DMS153 treated with DMSO at 0.1 percent for 48 hours (cell line): ENCODE measurements at regions not wholly inside any gene's neighbourhood (a gene's known extent, or its start where the extent isn't known, plus 50 kb on each side); places are given as distances from the start of the nearest gene placed in this dataset.
"Not testable (repeated sequence)": the region's sequence is repeated elsewhere in the genome, so short reads cannot be mapped to it uniquely, and the experiment has no call there.

Experiments
- DNase-seq: peaks from one replicate; lab custom pipeline; 2025; ENCODE audit not compliant: unreplicated experiment; lab: John Stamatoyannopoulos, UW

DNA sequence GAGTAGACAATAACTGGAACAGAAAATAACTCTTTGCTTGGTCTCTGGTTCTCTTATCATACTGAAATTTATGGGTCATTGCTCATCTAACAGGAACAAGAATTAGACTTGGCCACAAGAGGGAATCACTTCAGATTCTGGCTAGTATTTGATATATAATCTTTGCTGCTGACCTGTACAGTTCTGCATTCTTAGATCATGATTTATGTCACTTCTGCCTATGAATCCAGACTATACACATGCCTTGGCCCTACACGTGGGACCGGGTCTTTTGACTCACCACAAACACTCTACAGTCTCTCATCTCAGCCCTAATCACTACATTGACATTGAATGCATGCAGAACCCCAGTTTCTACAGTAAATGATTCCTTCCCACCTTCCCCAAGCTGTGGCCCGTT, 162.5 kb upstream of the SOX2 start:
- no peak for DNase-seq

DNA sequence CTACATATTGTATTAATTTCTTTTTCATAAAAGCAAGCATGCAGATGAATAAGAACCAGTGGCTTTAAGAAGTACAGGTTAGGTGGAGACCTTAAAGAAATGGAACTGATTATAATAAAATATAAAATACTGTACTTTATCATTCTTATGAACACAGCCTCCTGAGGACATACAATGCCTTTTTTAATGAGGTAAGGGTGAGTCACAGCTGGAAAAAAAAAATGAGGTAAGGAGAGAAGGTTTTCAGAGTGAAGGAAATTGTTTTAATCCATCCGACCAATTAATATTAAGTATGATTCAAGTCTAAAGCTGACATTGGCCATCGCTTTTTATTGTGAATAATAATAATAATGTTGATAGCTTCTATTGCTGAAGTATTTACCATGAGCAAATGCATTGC, 170.3 kb upstream of the SOX2 start:
- no peak for DNase-seq

GRCh38 chr3:181534781-181535221, 176.9 kb upstream of the SOX2 start:
- no peak for DNase-seq

DNA sequence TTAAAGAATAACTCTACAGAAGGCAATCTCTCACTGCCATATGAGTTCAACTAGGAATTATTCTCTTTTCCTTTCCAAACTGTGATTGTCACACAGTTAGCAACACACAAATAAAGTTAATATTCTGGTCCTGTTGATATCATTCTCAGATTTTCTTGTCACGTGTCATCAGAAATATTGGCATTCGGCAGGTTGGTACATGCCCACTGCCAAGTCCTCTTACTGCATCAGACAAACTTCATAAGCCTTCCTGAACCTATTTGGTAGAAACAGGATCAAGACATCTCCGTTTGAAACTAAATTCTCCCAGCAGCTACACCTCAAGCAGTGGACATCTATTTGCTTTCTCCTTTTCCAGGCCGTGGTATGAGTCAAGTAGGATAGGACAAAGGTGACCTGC, 177.9 kb upstream of the SOX2 start:
- no peak for DNase-seq

DNA sequence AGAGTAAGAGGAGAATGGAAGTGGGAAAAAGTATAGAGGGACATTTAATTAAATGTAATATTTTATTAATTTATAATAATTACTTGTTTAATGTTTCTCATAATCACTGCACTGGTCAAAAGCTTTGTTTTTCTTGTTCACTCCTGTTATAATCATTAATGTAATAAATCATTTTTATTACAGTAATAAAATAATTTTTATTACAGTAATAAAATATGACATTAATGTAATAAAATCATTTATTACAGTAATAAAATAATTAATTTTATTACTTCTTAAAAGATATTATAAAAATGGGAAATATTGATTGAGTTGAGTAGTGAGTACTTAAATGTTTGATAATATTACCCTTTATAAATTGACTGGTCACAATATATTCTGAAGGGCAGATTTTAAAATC, 181.1 kb upstream of the SOX2 start:
- DNase-seq: no peak

DNA sequence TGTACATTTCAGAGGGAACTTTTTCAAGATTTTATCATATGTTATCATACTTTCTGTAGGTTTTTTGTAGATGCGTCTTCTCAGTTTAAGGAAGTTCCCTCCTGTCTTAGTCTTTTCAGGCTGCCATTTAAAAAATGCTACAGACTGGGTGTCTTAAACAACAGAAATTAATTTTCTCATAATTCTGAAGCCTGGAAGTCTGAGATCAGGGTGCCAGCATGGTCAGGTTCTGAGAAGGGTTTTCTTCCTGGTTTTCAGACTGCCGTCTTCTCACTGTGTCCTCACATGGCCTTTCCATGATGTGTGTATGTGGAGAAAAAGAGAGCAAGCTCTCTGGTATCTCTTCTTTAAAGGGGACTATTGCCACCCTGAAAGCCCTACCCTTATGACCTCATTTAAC, 189.9 kb upstream of the SOX2 start:
- DNase-seq: no peak

DNA sequence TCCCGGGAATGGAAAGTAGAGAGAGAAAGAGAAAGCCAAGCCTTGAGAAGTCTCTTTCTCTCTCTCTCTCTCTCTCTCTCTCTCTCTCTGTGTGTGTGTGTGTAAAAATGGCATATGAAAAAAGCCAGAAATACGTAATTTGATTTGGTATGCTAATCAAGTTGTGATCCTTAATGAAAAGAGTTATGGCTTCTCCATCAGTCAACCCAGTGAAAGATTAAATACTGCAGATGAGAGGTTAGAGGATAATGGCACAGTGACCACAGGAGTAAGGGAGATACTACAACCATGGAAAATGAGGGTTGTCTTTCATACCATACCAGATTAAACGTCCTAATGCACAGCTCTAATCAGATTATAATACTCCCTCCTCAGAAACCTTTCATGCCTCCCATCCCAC, 193.5 kb upstream of the SOX2 start:
- no peak for DNase-seq

GRCh38 chr3:181512787-181513186, 198.9 kb upstream of the SOX2 start:
- DNase-seq: no peak

- no peak for DNase-seq
These were observed 201.2 kb upstream of the SOX2 start for GRCh38 chr3:181510500-181510899.

DNA sequence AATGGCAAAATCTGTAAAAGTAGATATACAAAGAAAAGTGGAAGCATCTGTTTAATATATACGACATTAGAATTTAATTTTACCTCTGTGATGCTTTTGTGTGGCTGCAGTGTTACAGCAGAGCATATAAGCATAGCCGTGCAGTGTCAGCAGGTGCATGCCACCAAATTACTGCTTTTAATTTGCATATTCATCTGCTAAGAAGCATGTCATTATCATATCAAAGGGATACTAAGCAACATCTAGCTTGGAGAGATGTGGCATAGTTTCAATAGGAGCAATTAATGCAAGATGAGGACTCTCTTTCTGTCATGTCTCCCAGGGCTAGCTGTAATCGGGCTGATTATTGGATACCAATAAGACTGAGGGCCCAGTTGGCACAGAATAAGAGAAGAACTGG, 214.4 kb upstream of the SOX2 start:
- no peak for DNase-seq

GRCh38 chr3:181493423-181493822, 218.3 kb upstream of the SOX2 start:
- no peak for DNase-seq

- DNase-seq: no peak
These were observed 223.2 kb upstream of the SOX2 start for GRCh38 chr3:181488536-181488935.

DNA sequence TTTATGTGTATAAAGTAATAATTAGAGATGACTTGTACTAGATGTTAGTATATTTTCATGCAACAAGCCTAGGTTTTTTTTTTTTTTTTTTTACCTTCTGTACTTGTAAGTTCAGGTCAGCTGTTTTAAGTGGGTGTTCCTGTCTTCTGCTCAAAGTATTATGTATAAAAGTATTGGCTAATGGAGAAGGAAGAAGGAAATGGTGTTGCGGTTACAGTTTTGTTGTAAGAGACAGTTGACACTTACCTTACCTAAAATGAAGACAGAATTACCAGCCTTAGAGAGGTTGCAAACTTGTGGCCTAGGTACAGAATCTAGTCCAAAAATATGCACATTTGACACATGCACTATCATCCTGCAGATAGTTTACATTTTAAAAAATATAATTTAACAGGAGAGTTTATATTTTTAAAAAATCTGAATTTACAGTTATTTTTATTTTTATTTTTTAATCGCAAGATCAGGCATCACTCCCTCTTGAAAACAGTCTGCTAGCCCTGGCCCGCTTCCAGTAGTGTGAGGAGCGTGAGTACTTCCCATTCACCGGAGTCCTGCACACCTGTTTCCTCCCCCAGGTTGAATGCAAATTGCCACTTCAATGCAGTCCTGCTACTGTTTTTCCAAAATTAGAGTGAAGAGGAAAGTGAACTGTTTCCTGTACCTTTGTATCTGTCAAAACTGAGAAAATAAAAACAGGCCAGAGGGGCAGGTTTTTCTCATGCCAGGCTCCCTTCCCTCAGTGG, 224.3 kb upstream of the SOX2 start:
- peak; percentile 87 for DNase-seq

DNA sequence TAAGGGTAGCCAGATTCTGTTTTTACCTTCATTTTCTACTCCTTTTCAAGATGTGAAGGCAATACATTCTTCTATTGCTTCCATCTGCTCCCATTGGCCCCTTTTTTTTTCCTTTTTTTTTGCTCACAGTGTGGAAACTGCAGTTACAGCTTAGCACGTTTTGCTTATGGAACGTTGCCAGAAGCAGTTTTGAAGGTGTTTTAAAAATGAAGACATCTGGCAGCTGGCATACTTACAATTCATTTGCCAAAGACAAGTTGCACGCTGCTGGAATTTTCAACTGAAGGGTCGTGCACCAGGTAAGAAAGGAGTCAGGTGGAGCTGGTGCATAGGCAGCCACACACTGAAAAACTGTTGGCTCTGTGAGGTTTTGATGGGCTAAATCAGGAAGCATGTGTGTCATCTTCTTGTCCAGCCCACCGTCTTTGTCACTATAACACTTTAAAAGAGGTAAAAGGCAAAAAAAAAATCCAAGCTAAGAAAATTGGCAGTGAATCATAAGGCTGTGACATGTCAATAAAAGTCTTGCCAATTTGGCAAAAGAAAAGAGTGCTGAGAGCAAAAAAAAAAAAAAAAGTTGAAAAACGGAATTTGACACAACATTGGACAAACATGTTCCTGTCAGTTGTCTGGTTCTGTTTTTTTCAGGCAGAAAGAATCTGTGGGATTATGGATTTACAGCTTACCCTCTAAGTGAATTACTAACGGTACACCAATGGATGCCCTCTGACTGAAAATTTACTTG, 225.4 kb upstream of the SOX2 start:
- no peak for DNase-seq

DNA sequence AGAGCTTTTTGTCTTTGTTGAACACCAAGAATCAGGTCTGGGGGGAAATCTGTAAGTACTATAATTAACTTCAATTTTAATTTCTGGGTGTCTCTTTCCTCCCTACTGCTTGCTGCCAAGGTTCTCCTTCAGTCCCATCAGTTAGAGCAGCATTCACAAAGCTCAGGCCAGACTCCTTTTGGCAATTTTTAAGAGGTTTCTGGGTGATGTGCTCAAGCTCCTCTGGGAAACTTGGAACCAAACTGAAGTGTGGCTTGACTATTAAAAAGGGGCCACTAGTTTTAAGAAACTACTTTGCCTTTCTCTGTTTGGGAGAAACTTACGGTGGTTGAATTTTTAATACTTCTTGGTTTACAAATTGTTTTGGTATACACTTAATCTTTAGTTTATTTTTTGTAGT, 227.7 kb upstream of the SOX2 start:
- no peak for DNase-seq

GRCh38 chr3:181475146-181475545, 236.6 kb upstream of the SOX2 start:
- not testable (repeated sequence) for DNase-seq

GRCh38 chr3:181470349-181470748, 241.4 kb upstream of the SOX2 start:
- DNase-seq: no peak

- no peak for DNase-seq
These were observed 247.6 kb upstream of the SOX2 start for GRCh38 chr3:181464033-181464694.

GRCh38 chr3:181461381-181461780, 250.3 kb upstream of the SOX2 start:
- DNase-seq: no peak

DNA sequence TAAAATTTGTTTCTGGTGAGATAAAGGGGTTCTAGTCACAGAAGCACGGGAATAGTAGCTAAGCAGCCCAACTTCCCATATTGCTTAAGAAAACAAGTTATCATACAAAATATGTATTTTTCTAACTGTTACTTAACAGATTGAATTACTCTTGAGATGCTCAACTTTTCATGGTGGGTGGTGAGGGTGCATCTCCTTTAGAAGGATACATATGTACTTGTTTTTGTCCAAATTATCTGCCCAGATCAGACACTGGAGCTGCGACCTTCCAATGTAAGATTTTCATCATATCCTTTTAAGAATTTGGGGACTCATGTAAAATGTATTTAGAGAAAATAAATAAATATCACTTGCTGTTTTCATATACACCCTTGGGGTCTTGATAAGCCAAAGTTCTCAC, 252.2 kb upstream of the SOX2 start:
- no peak for DNase-seq

- no peak for DNase-seq
These were observed 252.9 kb upstream of the SOX2 start for GRCh38 chr3:181458857-181459256.

- DNase-seq: no peak
These were observed 254.0 kb upstream of the SOX2 start for GRCh38 chr3:181457756-181458155.
